ENCODE measurements at regions not wholly inside any gene's neighbourhood (a gene's known extent, or its start where the extent isn't known, plus 50 kb on each side); places are given as distances from the start of the nearest gene placed in this dataset.

- Histone ChIP-seq H3K79me1 (ENCODE audit: insufficient read depth, low read depth, low read length, poor library complexity, severe bottlenecking) (no peaks in the 10 kb centered on the region), H3K27ac (ENCODE audit: insufficient read length, low read depth, low read length) (no peak overlapping the region), H3K4me2 (ENCODE audit: insufficient read depth, insufficient read length, low read length) (no peak overlapping the region), H3K27me3 (ENCODE audit: insufficient read depth, low read length) (no peaks in the 10 kb centered on the region), H4K8ac (replicated peaks; ENCODE audit: insufficient read length, low read depth, low read length) (no peak overlapping the region), H2BK15ac (ENCODE audit: low read depth, low read length) (no peak overlapping the region), H4K5ac (ENCODE audit: insufficient read length, low read depth, low read length) (no peak overlapping the region), H3K4ac (ENCODE audit: low read depth, low read length) (no peak overlapping the region), H3K9ac (ENCODE audit: extremely low read depth, insufficient read length, low read length) (no peak overlapping the region), H3K79me2 (ENCODE audit: insufficient read depth, low read length) (no peaks in the 10 kb centered on the region), H3K9me3 (ENCODE audit: control insufficient read depth, low read depth, low read length) (peaks cover 4% of the 10 kb centered on the region), H4K91ac (ENCODE audit: insufficient read length, low read depth, low read length) (no peak overlapping the region), H3T11ph (ENCODE audit: low read length) (no peak overlapping the region), H3K23ac (ENCODE audit: insufficient read length, low read depth, low read length) (no peak overlapping the region), H2BK20ac (ENCODE audit: low read depth, low read length, poor library complexity, severe bottlenecking) (no peak overlapping the region), H2BK12ac (ENCODE audit: insufficient read length, low read depth, low read length) (no peak overlapping the region), H3K56ac (ENCODE audit: insufficient read length, low read depth, low read length) (no peak overlapping the region), H3K23me2 (ENCODE audit: insufficient read length, low read depth, low read length, poor library complexity, severe bottlenecking) (no peaks in the 10 kb centered on the region), H4K20me1 (ENCODE audit: control insufficient read depth, insufficient read depth, insufficient read length) (no peaks in the 10 kb centered on the region), H3K14ac (ENCODE audit: insufficient read depth, low read length) (no peak overlapping the region), H2AFZ (ENCODE audit: low read length) (no peak overlapping the region), H2BK120ac (ENCODE audit: low read depth, low read length, poor library complexity, severe bottlenecking) (no peak overlapping the region), H2AK5ac (ENCODE audit: insufficient read length, low read length) (no peak overlapping the region), H3K18ac (ENCODE audit: insufficient read length, low read depth, low read length) (no peak overlapping the region), H2BK5ac (ENCODE audit: insufficient read length, low read length) (no peak overlapping the region), H3K4me1 (ENCODE audit: insufficient read depth, low read length) (no peaks in the 10 kb centered on the region)
- no peak for DNase-seq
- peaks cover 7 to 39% (median 17%) of the 10 kb centered on the region in 3 experiments; a peak in 6 of 7 replicates for H3K36me3 Mint-ChIP-seq (ENCODE audit: insufficient read depth in 1 of 3, low read depth in 3 of 3)
- H3K27me3 Mint-ChIP-seq (ENCODE audit: low read depth): peaks cover 19% of the 10 kb centered on the region
- peaks cover 8% of the 10 kb centered on the region in 2 experiments for H3K4me1 Mint-ChIP-seq
- H3K9me3 Mint-ChIP-seq: peaks cover 23 to 31% of the 10 kb centered on the region in 2 experiments
- no peak overlapping the region for H3K4me3 Mint-ChIP-seq
- no peak for TF ChIP-seq CTCF (conservative IDR thresholded peaks at IDR 0.05)
- H3K27ac Mint-ChIP-seq: no peak overlapping the region
These were observed 308.6 kb upstream of the CNR1 start for GRCh38 chr6:88474720-88475119.

Data from H9 (cell line).